Fibroblast of mammary gland (primary cell): ENCODE measurements at regions not wholly inside any gene's neighbourhood (a gene's known extent, or its start where the extent isn't known, plus 50 kb on each side); places are given as distances from the start of the nearest gene placed in this dataset.

Experiments
- DNase-seq: peaks from one replicate; pipeline ENCODE4 v3.0.0-alpha.2; 2010; ENCODE audit warnings: low read depth
- H3K4me3 ChIP-seq: 2 replicates; pipeline ENCODE4 v1.5.1; 2011; ENCODE audit warnings: low read depth, mild to moderate bottlenecking, low read length, moderate library complexity; ENCODE audit not compliant: control insufficient read depth
- TF ChIP-seq, protein P1 (sequence below): conservative IDR thresholded peaks from 2 replicates; pipeline ENCODE4 v1.5.1; 2011; ENCODE audit warnings: low read depth, low read length, inconsistent platforms; ENCODE audit not compliant: control insufficient read depth, insufficient read depth

DNA sequence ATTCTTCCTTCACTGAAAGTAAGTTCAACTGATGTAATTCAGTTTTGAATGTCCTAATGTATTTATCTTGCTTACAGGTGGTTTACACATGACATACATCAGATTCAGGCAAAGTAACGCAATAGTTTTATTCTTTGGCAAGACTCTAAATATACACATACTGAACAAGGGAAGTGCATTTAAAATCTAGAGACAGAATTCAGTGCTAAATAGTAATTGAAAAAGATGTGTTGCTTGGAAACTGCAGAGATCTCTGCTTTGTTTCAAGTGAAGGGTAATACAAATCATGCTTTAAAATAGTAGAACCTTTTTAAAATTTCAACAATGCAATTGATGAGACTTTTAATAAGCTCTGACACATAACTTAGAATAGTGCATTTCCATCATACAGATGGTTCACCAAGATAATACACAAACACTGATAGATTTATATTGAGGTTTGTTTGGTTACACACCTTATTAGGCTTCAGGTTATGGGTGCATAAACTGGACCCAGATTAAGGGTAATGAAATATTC lies 581.0 kb upstream of the MIR17HG start:
- no peak for DNase-seq
- TF ChIP-seq, protein P1, sequence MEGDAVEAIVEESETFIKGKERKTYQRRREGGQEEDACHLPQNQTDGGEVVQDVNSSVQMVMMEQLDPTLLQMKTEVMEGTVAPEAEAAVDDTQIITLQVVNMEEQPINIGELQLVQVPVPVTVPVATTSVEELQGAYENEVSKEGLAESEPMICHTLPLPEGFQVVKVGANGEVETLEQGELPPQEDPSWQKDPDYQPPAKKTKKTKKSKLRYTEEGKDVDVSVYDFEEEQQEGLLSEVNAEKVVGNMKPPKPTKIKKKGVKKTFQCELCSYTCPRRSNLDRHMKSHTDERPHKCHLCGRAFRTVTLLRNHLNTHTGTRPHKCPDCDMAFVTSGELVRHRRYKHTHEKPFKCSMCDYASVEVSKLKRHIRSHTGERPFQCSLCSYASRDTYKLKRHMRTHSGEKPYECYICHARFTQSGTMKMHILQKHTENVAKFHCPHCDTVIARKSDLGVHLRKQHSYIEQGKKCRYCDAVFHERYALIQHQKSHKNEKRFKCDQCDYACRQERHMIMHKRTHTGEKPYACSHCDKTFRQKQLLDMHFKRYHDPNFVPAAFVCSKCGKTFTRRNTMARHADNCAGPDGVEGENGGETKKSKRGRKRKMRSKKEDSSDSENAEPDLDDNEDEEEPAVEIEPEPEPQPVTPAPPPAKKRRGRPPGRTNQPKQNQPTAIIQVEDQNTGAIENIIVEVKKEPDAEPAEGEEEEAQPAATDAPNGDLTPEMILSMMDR = no peak
- no peak overlapping the region for H3K4me3 ChIP-seq

GRCh38 chr13:90768116-90768515 lies 579.4 kb upstream of the MIR17HG start:
- H3K4me3 ChIP-seq = no peak overlapping the region
- TF ChIP-seq, protein P1 = no peak
- DNase-seq = no peak

DNA sequence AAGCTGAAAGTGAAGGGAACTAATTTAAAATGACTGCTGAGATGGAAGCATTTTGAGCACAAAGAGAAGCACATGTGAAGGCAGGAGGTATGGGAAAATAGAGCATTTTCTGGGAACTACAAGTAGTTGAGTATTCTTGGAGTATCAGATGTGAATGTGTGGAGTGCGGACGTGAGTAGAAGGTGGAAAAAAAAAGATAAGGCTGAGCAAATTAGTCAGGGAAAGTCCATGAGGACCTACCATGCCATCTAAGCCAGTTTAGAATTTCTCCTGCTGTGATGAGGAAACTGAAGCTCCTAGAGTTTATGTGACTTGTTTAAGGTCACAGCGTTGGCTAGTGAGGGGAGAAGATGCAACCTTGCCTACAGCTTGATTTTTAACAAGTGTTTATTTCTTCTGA lies 578.1 kb upstream of the MIR17HG start:
- no peak for DNase-seq
- TF ChIP-seq, protein P1 = no peak

GRCh38 chr13:90770334-90770733 lies 577.2 kb upstream of the MIR17HG start:
- no peak for DNase-seq
- TF ChIP-seq, protein P1 = no peak
- H3K4me3 ChIP-seq = no peak overlapping the region

More for the DNA sequence above, 578.1 kb upstream of the MIR17HG start:
- no peak overlapping the region for H3K4me3 ChIP-seq

GRCh38 chr13:90773681-90774080 lies 573.8 kb upstream of the MIR17HG start:
- TF ChIP-seq, protein P1 = no peak
- no peak for DNase-seq
- H3K4me3 ChIP-seq = no peak overlapping the region

- no peak for DNase-seq
- H3K4me3 ChIP-seq = no peak overlapping the region
- TF ChIP-seq, protein P1 = no peak
Observed at GRCh38 chr13:90776051-90776748, 571.3 kb upstream of the MIR17HG start.
